HG02642 (cell line): ENCODE measurements at regions not wholly inside any gene's neighbourhood (a gene's known extent, or its start where the extent isn't known, plus 50 kb on each side); places are given as distances from the start of the nearest gene placed in this dataset.
"Not testable (repeated sequence)": the region's sequence is repeated elsewhere in the genome, so short reads cannot be mapped to it uniquely, and the experiment has no call there.

Source experiments
- ATAC-seq: cut with Tn5 transposase; IDR thresholded peaks from one replicate; pipeline ENCODE4 v1.9.1; 2021; ENCODE audit warnings: mild to moderate bottlenecking; ENCODE audit not compliant: unreplicated experiment, poor library complexity

- ATAC-seq, result no peak
These were observed 329.3 kb downstream of the C1D start for GRCh38 chr2:67733517-67733916.

GRCh38 chr2:67752199-67752598 is 310.6 kb downstream of the C1D start:
- ATAC-seq, result no peak

GRCh38 chr2:67752969-67753368 is 309.8 kb downstream of the C1D start:
- ATAC-seq, result no peak

- no peak for ATAC-seq
These were observed 307.5 kb downstream of the C1D start for GRCh38 chr2:67755156-67755882.

- ATAC-seq, result no peak
These were observed 301.8 kb downstream of the C1D start for GRCh38 chr2:67760995-67761394.

GRCh38 chr2:67771380-67771779 is 291.4 kb downstream of the C1D start:
- no peak for ATAC-seq

GRCh38 chr2:67772216-67773170 is 290.3 kb downstream of the C1D start:
- ATAC-seq, result no peak

- ATAC-seq, result no peak
These were observed 289.0 kb downstream of the C1D start for GRCh38 chr2:67773851-67774250.

- ATAC-seq, result no peak
These were observed 286.5 kb downstream of the C1D start for GRCh38 chr2:67776276-67776675.

- ATAC-seq, result no peak
These were observed 285.8 kb downstream of the C1D start for GRCh38 chr2:67777010-67777409.

GRCh38 chr2:67777836-67778429 is 284.9 kb downstream of the C1D start:
- ATAC-seq, result no peak

GRCh38 chr2:67780841-67781240 is 282.0 kb downstream of the C1D start:
- ATAC-seq, result not testable (repeated sequence)

- ATAC-seq, result no peak
These were observed 280.4 kb downstream of the C1D start for GRCh38 chr2:67782443-67782842.

GRCh38 chr2:67783026-67783425 is 279.8 kb downstream of the C1D start:
- no peak for ATAC-seq

GRCh38 chr2:67790622-67791021 is 272.2 kb downstream of the C1D start:
- ATAC-seq, result no peak

- ATAC-seq, result no peak
These were observed 270.6 kb downstream of the C1D start for GRCh38 chr2:67792191-67792590.

- no peak for ATAC-seq
These were observed 270.1 kb downstream of the C1D start for GRCh38 chr2:67792681-67793091.

GRCh38 chr2:67797801-67798540 is 264.8 kb downstream of the C1D start:
- ATAC-seq, result no peak

GRCh38 chr2:67798541-67799160 is 264.2 kb downstream of the C1D start:
- no peak for ATAC-seq

- ATAC-seq, result no peak
These were observed 262.9 kb downstream of the C1D start for GRCh38 chr2:67799886-67800285.
